ENCODE measurements at regions not wholly inside any gene's neighbourhood (a gene's known extent, or its start where the extent isn't known, plus 50 kb on each side); places are given as distances from the start of the nearest gene placed in this dataset.

- H3K27ac ChIP-seq, result no peak overlapping the region
- TF ChIP-seq CTCF (conservative IDR thresholded peaks at IDR 0.05), result no peak
Observed at GRCh38 chr5:68722357-68722756, 371.5 kb upstream of the SLC30A5 start.

- TF ChIP-seq CTCF (conservative IDR thresholded peaks at IDR 0.05), result no peak
- H3K27ac ChIP-seq, result no peak overlapping the region
Observed at GRCh38 chr5:68725905-68726683, 367.7 kb upstream of the SLC30A5 start.

- TF ChIP-seq CTCF (conservative IDR thresholded peaks at IDR 0.05), result no peak
- H3K27ac ChIP-seq, result no peak overlapping the region
Observed at GRCh38 chr5:68727931-68728330, 365.9 kb upstream of the SLC30A5 start.

- TF ChIP-seq CTCF (conservative IDR thresholded peaks at IDR 0.05), result no peak
- peak overlapping the region; percentile 52 for H3K27ac ChIP-seq
Observed at GRCh38 chr5:68729678-68730077, 364.1 kb upstream of the SLC30A5 start.

- no peak for TF ChIP-seq CTCF (conservative IDR thresholded peaks at IDR 0.05)
- H3K27ac ChIP-seq, result peak overlapping the region; percentile 52
Observed at GRCh38 chr5:68730220-68730978, 363.4 kb upstream of the SLC30A5 start.

- H3K27ac ChIP-seq, result peak overlapping the region; percentile 52
- no peak for TF ChIP-seq CTCF (conservative IDR thresholded peaks at IDR 0.05)
Observed at GRCh38 chr5:68730979-68731654, 362.7 kb upstream of the SLC30A5 start.

GRCh38 chr5:68732251-68732650 lies 361.6 kb upstream of the SLC30A5 start:
- TF ChIP-seq CTCF (conservative IDR thresholded peaks at IDR 0.05), result no peak
- peak overlapping the region; percentile 52; the same call in 1 of the 2 replicates for H3K27ac ChIP-seq
